GM13977 (cell line): ENCODE measurements at regions not wholly inside any gene's neighbourhood (a gene's known extent, or its start where the extent isn't known, plus 50 kb on each side); places are given as distances from the start of the nearest gene placed in this dataset.
"Not testable (repeated sequence)": the region's sequence is repeated elsewhere in the genome, so short reads cannot be mapped to it uniquely, and the experiment has no call there.

Experiments used
- DNase-seq: peaks from one replicate; pipeline ENCODE4 v3.0.0; 2012; ENCODE audit warnings: low spot score
- CTCF ChIP-seq: IDR thresholded peaks from 2 replicates; pipeline ENCODE4 v1.5.1; 2012; ENCODE audit warnings: mild to moderate bottlenecking, control low read depth; ENCODE audit not compliant: insufficient read depth; ENCODE audit errors: extremely low read depth, missing control alignments
- in situ Hi-C: fragments of 300-500 bp; cut with MboI; formaldehyde crosslinking; loops from one replicate; pipeline ENCODE4 v1.12.0; 2022; ENCODE audit warnings: low sequenced_read_pairs, low pct_unique_long_range_greater_than_20kb, mixed read lengths, inconsistent platforms; ENCODE audit not compliant: unreplicated experiment

- in situ Hi-C loops, result no loop called here
- TF ChIP-seq CTCF, result no peak
Observed at GRCh38 chr1:29592261-29592615, 355.9 kb downstream of the PTPRU start.

GRCh38 chr1:29591601-29592260 is 355.4 kb downstream of the PTPRU start:
- in situ Hi-C loops, result no loop called here
- TF ChIP-seq CTCF, result no peak
- no peak for DNase-seq

More at GRCh38 chr1:29592261-29592615, 355.9 kb downstream of the PTPRU start:
- DNase-seq, result no peak

GRCh38 chr1:29590583-29591565 is 354.6 kb downstream of the PTPRU start:
- DNase-seq, result no peak
- in situ Hi-C loops, result no loop called here
- no peak for TF ChIP-seq CTCF

GRCh38 chr1:29589716-29590115 is 353.4 kb downstream of the PTPRU start:
- DNase-seq, in situ Hi-C loops: not testable (repeated sequence)

- in situ Hi-C loops, result no loop called here
- DNase-seq, result no peak
- no peak for TF ChIP-seq CTCF
Observed at GRCh38 chr1:29586991-29587745, 350.8 kb downstream of the PTPRU start.

- in situ Hi-C loops, result no loop called here
- DNase-seq, result no peak
- no peak for TF ChIP-seq CTCF
Observed at GRCh38 chr1:29586215-29586614, 349.9 kb downstream of the PTPRU start.
